HG03064 (cell line): ENCODE measurements at regions not wholly inside any gene's neighbourhood (a gene's known extent, or its start where the extent isn't known, plus 50 kb on each side); places are given as distances from the start of the nearest gene placed in this dataset.

ENCODE experiments used
- ATAC-seq: cut with Tn5 transposase; IDR thresholded peaks from one replicate; pipeline ENCODE4 v1.9.1; 2021; ENCODE audit warnings: low read depth; ENCODE audit not compliant: unreplicated experiment

DNA sequence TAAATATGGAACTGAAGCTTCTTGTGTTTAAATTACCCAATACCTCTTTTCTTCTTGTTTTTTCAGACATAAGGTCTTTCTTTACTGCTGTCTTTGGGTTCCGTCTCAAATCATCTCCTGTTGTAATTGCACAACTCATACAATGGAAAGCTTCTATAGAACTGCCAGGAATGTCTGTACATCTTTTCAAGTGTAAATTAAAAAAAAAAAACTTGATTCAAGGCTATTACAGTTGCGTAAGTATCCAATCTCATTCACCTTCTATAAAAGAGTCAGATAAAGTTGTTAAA is 243.5 kb downstream of the ICE1 start:
- ATAC-seq = no peak

DNA sequence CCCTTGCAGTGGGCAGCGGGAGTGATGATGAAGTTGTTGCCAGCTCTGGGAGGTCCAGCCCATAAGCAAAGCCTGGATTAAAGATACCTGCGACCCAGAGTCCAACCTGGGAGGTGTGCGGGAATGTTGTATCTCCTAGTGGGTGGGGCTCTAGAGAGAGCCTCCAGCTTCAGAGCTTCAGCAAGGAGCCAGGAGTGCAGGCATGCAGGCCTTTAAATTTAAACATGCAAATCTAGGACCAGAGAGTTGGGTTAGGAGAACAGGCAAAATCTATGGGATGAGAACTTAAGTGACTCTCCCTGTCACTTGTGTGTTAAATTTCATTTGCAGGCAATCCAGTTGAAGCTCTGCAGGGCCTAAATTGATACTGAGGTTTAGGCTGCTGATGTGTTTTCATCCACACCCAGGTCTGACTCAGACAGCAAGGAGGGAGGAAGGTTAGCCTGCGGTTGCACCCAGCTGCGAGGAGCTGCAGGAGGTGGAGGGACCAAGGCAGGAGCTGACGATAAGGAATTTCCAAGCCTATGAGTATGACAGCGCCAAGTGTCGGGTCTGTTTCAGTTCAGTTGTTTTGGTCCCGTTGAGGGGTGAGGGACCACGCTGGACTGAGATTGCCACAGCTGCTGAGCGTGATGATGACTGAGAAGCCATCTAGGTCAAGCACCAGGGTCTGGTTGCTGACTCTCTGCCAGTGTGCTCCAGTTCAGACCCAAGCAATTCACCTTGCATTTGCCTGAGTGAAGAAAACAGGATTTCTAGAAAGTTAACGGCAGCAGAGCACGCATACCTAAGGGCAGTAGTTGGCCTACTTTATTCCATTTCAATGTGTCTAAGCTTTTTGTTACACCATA is 243.0 kb downstream of the ICE1 start:
- ATAC-seq = no peak

DNA sequence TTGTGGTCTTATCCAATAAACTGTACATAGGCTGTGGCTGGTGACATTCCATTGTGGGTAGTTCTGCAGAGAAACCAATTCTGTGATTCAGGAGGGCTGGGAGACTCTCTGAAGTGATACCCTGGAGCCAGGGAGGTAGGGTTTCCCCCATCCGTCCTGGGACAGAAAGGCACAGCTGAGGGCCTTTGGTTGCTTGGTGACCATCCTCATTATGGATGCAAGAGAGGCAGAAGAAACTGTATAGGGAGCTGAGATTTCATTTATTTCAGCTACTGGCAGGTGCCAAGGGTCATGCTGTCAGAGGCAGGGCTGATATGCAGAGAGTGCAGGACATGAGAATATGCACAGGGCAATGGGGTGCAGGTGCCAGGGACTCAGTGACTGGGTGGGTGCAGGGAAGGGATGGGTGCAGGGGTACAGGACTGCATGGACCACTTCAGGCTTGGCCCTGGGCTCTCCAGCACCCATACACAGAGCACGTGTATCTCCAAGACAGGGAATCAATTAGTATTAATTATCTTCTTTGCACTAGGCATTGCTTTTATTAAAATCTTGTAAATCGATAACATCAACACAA is 236.5 kb downstream of the ICE1 start:
- ATAC-seq = no peak

DNA sequence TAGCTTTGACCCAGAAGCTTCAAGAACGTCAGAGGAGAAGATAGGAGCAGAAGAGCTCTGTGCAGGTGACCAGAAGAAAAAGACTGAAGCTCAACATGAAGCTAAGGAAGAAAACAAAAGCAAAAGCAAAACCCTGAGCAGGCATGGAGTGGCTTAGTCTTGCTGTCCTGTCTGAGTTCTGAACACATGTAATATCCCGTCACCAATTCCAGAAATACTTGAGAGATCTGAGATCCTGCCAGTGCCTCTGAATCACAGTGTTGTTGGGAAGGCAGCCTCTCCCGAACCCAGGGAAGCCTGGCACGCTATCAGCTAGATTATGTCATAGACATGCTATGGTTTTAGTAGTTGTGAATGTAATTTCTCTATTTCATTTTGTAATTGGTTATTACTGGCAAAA is 235.7 kb downstream of the ICE1 start:
- no peak for ATAC-seq

DNA sequence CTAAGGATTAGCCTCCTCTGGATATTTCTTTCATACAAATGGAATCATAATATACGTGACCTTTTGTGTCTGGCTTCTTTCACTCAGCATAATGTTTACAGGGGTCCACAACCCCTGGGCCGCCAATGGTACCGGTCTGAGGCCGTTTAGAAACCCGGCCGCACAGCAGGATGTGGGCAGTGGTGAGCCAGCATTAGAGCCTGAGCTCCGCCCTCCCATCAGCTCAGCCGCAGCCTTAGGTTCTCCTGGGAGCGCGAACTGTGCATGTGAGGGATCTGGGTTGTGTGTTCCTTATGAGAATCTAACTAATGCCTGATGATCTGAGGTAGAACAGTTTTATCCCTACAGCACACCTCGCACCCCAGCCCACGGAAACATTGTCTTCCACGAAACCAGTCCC is 229.7 kb downstream of the ICE1 start:
- ATAC-seq = no peak

DNA sequence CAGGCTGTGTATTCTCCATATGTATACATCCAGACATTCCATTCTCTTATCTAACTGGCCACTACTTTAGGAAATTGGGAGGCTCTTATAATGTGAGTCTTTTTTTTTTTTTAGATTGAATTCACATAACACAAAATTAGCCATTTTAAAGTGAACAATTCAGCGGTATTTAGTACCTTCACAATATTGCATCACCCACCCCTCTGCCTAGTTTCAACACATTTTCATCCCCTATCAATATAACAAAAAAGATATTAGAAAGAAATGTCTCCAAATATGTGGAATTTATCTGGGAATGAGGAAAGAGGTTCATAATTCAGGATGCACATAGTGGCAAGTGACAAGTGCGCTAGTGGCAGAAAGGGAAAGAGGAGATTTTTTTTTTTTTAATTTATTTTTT is 228.5 kb downstream of the ICE1 start:
- no peak for ATAC-seq

DNA sequence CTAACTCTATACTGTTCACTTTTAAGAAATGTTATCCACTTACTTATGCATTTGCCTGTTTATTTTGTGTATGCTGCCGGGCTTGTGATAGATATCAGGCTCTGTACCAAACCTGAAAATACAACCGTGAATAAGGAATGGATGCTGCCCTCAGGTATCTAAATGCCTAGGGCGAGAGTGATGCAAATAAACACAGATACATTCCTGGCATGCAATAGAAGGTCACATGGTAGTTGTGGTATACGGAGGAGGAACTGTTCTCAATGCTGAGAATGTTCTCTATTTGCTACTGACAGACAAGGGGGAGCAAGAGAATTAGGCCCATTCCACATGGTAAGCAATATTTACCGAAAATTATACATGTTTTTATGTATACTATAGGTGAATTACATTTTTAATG is 227.8 kb downstream of the ICE1 start:
- ATAC-seq = no peak

DNA sequence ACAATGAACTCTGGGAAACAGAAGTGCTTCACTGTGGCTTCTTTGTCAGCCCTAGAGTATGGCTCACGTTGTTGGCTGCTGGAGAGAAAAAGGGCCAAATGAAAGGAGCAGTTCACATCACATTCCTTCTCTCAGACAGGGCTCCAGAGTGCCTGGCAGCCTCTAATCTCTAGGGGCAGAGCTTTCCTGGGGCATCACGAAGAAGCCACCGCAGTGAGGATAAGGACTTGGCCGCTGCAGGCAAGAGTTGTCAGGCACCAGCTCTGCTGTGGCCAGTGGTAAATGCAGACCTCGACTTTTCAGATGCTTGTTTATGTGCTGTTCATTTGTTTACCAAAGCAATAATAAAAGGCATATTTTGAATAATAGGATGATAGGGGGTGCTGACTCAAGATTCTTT is 227.2 kb downstream of the ICE1 start:
- no peak for ATAC-seq

DNA sequence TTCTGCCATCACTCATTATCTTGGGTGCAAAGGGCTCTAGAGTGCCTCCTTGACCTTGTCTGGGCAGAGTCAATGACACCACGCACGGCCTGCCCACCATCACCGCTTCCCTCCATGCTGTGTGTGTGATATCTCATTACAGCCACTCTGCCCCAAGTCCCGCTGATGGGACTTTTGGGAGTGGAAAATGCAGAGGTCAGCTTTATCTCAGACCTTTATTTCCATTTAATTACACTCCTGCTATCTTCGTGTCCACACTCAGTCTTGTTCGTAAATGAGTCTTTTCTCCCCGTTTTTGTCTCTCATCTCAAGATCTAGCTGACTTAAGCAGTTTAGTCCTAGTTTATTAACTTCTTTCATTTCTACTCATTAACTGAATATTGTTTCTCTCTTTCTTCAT is 226.2 kb downstream of the ICE1 start:
- no peak for ATAC-seq

DNA sequence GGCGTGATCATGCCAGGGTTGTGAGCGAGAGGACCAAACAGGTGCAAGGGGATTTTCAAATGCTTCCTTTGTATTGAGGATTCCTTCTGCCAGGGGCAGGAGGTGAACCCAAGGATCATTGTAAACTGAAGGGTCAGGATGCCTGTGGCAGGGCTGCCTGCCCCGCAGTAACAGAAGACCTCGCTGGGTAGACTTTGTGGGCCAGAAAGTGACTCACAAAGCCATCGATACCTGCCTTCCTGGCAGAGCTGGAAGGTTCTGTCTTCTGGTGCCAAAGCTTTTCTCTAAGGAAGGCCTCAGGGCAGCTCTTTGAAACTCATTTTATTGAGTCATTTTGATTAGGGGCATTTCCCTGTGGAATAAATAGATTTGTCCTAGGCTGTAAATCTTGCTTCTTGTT is 223.4 kb downstream of the ICE1 start:
- ATAC-seq = no peak

DNA sequence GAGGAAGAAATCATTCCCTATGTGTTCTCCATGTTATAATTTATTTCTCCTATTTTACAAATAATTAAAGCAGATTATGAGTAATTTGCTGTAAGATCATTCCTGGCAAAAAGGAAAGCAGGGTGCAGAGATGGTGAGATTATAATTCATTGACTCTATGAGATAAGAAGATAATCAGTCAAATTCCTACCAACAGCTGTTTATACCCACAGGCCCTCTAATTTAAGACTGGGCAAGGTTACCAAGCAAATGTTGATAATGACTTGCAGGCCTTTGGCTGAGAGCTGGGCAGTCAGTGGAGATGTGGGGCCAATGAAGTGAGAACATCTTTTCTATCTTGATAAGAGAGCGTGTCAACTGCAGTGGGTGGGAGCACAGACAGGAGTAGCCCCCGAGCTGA is 222.7 kb downstream of the ICE1 start:
- no peak for ATAC-seq

DNA sequence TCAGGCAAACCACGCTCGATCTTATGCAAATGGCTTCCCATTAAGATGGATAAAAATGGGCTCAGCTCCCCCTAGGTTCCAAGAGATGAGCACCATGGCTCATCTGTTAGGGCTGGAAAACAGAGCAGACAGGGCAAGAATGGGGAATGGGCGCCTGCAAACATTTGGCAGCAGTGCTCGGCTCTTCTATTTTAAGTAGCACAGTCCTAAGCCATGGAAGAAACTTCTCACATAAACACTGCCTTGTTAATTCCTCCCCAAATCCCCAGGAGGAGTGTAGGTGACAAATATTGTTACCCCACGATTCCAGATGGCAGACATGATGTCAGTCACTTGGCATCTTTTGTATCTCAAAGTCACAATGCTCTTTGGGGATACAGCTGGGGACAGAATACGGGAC is 221.8 kb downstream of the ICE1 start:
- no peak for ATAC-seq

DNA sequence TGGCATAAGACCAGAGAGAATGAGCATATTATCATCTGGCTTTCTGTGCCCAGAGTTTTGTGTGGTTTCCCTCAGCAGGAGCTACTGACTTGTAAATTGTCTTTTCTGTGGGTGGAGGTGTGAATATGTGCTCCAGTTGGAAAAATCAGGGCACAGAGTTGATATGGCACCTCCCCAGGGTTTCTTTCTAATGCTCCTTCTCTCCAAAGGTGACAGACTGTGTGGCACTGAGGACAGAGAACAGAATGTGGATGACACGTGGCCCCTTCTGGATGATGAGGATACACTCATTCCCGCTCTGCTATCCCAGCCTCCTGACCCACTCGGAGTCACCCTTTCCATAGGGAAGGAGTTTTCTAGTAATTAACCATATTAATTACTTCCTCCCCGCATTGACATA is 221.0 kb downstream of the ICE1 start:
- no peak for ATAC-seq

DNA sequence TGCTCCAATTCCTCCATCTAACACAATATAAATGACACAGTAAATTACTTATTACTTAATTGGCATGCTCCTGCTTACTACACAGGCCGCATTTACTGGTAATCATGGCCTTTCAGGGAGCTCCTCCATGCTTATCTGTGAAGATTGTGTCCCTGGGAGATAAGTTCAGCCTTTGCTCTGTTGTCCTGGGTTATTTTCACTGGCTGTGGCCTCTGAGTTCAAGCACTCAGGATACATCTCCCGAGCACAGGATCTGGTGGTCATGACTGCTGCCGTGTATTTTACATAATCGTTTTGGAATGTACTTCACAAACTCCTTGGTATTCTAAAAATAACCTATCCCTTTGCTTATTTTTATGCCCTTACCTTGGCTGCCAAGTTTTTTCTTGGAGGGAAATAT is 215.7 kb downstream of the ICE1 start:
- no peak for ATAC-seq

DNA sequence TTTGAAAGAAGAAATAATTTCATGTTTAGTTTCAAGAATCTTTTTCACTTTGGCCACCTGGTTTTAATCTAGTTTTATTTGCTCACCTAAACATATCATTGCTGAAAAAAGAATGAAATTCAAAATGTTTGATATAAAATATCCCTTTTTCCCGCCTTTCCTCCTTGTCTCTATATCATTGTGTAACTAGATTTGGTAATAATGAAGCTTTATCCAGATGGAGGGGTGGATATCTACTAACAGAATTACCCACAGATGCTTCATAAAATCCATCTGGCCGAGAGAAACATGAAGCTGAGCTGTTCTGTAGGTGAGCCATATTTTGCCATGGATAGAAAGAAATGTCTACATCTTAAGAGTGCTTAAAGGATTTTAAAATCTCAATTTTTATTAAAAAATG is 214.7 kb downstream of the ICE1 start:
- ATAC-seq = no peak

DNA sequence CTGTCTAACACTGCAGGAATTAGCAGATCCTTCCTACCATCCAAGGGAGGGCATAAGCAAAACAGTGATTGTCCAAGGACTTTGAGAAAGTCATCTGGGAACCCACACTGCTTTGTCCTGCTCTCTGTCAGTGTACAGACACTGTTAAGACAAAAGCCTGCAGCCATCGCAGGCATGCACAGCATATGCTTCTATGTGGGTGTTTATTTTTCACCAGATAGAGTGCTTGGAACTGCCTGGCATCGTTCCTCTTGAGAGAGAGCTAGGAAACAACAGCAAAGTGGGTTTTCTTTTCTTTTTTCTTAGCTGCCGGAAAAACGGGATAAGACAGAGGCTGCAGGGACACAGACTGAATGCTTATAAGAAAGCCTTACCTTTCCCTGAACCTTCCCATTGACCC is 212.3 kb downstream of the ICE1 start:
- no peak for ATAC-seq

DNA sequence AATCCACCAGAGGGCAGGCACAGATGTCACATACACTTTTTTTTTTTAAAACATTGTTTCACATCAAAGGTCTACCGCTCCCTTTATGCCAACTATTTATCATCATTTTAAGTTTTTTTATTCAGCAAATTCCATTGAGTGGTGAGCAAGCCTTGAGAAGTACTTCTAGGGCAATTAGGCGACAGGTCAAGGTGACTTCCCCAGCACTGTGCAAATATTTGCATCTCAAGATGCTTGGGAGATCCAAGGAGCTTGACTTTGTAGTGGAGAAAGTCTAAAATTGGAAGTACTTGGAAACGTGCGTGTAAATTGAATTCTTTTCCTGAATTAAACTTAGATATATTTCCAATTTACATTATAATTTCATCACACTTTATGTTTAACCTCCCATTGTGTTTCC is 211.1 kb downstream of the ICE1 start:
- ATAC-seq = no peak

DNA sequence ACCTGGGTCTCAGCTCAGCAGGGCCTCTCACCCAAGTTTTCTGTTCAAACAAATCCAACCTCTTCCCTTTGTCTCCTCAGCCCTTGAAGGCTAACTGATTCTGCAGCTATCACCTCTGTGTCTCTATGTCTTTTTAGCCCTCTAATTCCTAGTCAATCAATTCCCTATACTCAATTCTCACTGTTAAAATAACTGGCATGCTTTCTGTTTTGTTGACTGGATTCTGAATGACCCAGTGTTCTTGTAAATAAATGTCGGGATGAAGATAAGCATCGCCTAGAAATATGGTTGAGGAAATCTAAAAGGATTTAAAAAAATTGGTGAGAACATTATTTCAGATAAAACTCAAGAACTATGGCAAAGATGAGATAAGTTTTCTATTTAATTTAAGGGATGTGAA is 210.2 kb downstream of the ICE1 start:
- no peak for ATAC-seq

DNA sequence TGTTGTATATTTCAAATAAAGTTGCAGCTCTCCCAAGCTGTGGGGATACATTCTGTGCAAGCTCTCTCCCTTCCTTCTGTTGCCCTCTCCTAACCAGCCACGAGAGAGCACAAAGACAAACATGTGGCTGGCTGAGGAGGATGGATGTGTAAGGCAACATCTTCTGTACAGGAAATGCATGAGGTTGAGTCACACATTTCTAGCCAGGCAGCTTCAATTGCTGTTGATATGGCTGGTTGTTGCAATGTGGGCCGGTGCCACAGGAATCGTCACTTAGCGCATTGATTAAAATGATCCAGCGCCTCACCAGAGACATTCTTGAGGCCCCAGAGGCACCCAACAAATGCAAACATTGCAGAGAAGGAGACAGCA is 207.1 kb downstream of the ICE1 start:
- no peak for ATAC-seq

DNA sequence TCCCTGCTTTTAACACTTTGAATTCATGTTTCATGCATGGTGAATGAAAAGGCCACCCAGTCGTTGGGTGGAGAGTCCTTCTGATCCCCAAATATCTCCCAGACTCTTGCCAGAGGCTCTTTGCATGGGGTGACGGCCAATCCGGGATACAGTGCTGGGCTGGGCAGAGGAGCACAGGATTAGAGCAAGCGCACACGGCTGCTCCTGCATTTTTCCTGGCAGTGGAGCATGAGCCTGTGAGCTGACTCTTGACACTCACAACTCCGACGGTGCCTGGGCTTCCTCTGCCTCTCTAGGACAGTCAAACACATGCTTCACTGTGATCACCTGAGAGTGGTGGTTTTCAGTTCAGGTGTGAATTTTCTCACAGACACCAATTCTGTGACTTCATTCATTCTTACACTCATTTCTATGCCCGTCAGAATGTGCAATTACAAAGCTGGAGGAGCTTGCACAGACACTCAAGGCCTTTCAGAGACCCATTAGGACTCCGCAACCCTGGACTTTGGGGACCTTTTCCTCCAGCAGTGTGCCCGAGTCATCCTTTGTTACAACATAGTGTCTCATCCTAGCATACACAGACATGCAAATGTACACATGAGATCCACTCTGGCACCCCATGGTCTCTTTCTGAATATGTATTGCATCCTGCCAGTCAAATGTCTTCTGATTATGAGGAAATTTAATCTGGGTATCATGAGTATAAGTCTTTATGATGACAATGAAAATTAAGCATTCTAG is 206.6 kb downstream of the ICE1 start:
- no peak for ATAC-seq

DNA sequence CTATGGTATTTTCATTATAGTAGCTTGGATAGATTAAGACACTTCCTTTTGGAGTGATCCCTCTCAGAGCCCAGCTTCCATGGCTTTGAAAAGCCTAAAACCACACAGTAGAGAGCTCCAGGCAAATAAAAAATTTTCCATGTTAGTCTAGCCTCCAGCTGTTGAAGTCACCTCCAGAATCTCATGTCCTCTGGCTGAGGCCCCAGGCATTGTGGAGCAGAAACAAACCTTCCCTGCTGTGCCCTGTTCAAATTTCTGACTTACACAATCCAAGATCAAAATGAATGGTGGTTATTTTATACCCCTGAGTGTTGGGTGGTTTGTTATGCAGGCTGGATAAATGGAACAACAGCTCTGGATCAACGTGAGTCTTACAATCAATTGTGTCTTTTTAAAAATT is 203.9 kb downstream of the ICE1 start:
- no peak for ATAC-seq

DNA sequence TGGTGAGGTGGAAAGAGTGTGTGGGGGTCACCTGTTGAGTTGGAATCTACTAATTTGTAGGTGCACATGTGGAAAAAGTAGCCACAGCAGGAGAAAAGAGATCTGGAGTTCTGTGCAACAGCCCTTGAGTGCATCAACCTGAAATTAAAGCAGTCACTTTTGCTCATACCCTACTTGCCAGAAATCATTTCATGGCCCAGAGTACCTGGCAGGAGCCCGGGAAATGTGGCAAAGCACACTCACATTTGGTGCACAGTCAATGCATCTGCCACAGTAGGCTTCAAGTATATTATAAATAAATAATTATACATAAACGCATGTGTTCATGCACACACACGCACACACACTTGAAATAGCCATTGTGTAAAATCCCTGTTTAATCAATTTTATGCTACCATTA is 203.0 kb downstream of the ICE1 start:
- ATAC-seq = no peak
